Progenitor cell of endocrine pancreas (in vitro differentiated cells): ENCODE measurements at regions not wholly inside any gene's neighbourhood (a gene's known extent, or its start where the extent isn't known, plus 50 kb on each side); places are given as distances from the start of the nearest gene placed in this dataset.

Experiments
- DNase-seq: peaks from one replicate; pipeline ENCODE4 v3.0.0; 2021; ENCODE audit warnings: low spot score; ENCODE audit not compliant: unreplicated experiment
- H3K27ac Mint-ChIP-seq: 2 replicates; pipeline ENCODE4 v1.8.0; 2021; ENCODE audit warnings: mild to moderate bottlenecking, moderate library complexity, mixed read lengths
- H3K27me3 Mint-ChIP-seq: 2 replicates; pipeline ENCODE4 v1.8.0; 2021; ENCODE audit warnings: mixed read lengths
- H3K36me3 Mint-ChIP-seq: 2 replicates; pipeline ENCODE4 v1.8.0; 2022; ENCODE audit warnings: mixed read lengths; ENCODE audit not compliant: insufficient read depth
- H3K4me1 Mint-ChIP-seq: 2 replicates; pipeline ENCODE4 v1.8.0; 2021; ENCODE audit warnings: low read depth, mixed read lengths
- H3K4me3 Mint-ChIP-seq: 2 replicates; pipeline ENCODE4 v1.8.0; 2021; ENCODE audit warnings: low read depth, mild to moderate bottlenecking, moderate library complexity, mixed read lengths
- H3K9me3 Mint-ChIP-seq: 2 replicates; pipeline ENCODE4 v1.8.0; 2021; ENCODE audit warnings: low read depth, mixed read lengths
- CTCF ChIP-seq: fragments of 200-600 bp; sonication (generic); IDR thresholded peaks from one replicate; pipeline ENCODE4 v1.5.0; 2021; ENCODE audit warnings: antibody characterized with exemption, mild to moderate bottlenecking; ENCODE audit not compliant: unreplicated experiment

- H3K4me1 Mint-ChIP-seq, result peaks cover 7% of the 10 kb centered on the region
- no peak for DNase-seq
- H3K36me3 Mint-ChIP-seq, result no peaks in the 10 kb centered on the region
- peaks cover 27% of the 10 kb centered on the region for H3K27me3 Mint-ChIP-seq
- H3K27ac Mint-ChIP-seq, result no peak overlapping the region
- no peak for TF ChIP-seq CTCF
- peak overlapping the region; percentile 41 for H3K4me3 Mint-ChIP-seq
- no peaks in the 10 kb centered on the region for H3K9me3 Mint-ChIP-seq
Measured at GRCh38 chr1:43067977-43068751, 103.9 kb downstream of the EBNA1BP2 start.

- peak overlapping the region; percentile 41 for H3K4me3 Mint-ChIP-seq
- peaks cover 7% of the 10 kb centered on the region for H3K4me1 Mint-ChIP-seq
- TF ChIP-seq CTCF, result no peak
- H3K9me3 Mint-ChIP-seq, result no peaks in the 10 kb centered on the region
- peaks cover 27% of the 10 kb centered on the region for H3K27me3 Mint-ChIP-seq
- H3K36me3 Mint-ChIP-seq, result no peaks in the 10 kb centered on the region
- no peak for DNase-seq
- H3K27ac Mint-ChIP-seq, result no peak overlapping the region
Measured at GRCh38 chr1:43067233-43067745, 104.8 kb downstream of the EBNA1BP2 start.

GRCh38 chr1:43066578-43066977 is 105.5 kb downstream of the EBNA1BP2 start:
- Mint-ChIP-seq H3K9me3 (no peaks in the 10 kb centered on the region), H3K27me3 (peaks cover 25% of the 10 kb centered on the region), H3K4me1 (peaks cover 7% of the 10 kb centered on the region), H3K27ac (no peak overlapping the region), H3K36me3 (no peaks in the 10 kb centered on the region), H3K4me3 (no peak overlapping the region)
- no peak for DNase-seq
- TF ChIP-seq CTCF, result no peak

- TF ChIP-seq CTCF, result no peak
- Mint-ChIP-seq H3K9me3 (no peaks in the 10 kb centered on the region), H3K4me1 (peaks cover 7% of the 10 kb centered on the region), H3K36me3 (no peaks in the 10 kb centered on the region), H3K4me3 (no peak overlapping the region), H3K27me3 (peaks cover 22% of the 10 kb centered on the region), H3K27ac (no peak overlapping the region)
- DNase-seq, result no peak
Measured at GRCh38 chr1:43065616-43066399, 106.3 kb downstream of the EBNA1BP2 start.

- DNase-seq, result no peak
- Mint-ChIP-seq H3K27ac (no peak overlapping the region), H3K9me3 (no peaks in the 10 kb centered on the region), H3K4me1 (peaks cover 7% of the 10 kb centered on the region), H3K4me3 (no peak overlapping the region), H3K27me3 (peaks cover 24% of the 10 kb centered on the region), H3K36me3 (no peaks in the 10 kb centered on the region)
- no peak for TF ChIP-seq CTCF
Measured at GRCh38 chr1:43065191-43065590, 106.5 kb upstream of the SLC2A1 start.
